ENCODE measurements at regions not wholly inside any gene's neighbourhood (a gene's known extent, or its start where the extent isn't known, plus 50 kb on each side); places are given as distances from the start of the nearest gene placed in this dataset.
"Not testable (repeated sequence)": the region's sequence is repeated elsewhere in the genome, so short reads cannot be mapped to it uniquely, and the experiment has no call there.

DNA sequence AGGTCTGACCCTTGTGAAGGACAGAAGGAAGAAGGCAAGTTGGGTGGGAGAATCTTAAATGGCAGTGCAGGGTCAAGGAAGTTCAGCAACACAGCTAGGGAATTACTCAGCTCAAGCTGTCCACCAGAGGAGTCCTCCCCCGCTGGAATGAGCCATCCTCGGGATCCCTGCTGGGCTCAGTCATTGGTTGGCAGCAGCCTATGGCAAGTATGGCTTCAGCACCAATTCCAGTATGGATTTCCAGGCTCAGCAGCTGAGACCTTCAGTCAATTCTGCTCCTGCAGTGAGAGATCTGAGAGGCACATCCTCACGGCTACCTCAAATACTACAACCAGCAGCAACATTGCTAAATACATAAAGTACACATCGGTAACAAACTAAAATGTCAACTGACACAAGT, 280.6 kb upstream of the PIK3R1 start:
- Histone ChIP-seq H3K36me3 (ENCODE audit: control insufficient read depth, insufficient read depth, low read length) (no peaks in the 10 kb centered on the region), H3K4me1 (ENCODE audit: control insufficient read depth, insufficient read depth, low read length) (no peaks in the 10 kb centered on the region), H3K27ac (ENCODE audit: low read depth, low read length) (no peak overlapping the region), H3K27me3 (ENCODE audit: control insufficient read depth, insufficient read depth, low read length) (no peaks in the 10 kb centered on the region), H3K4me3 (ENCODE audit: low read depth, low read length) (no peak overlapping the region), H3K9me3 (ENCODE audit: control insufficient read depth, insufficient read depth, low read length) (no peaks in the 10 kb centered on the region)
- no peak for DNase-seq (ENCODE audit: low read depth in 4 of 6, low spot score in 6 of 6)
- WGBS (ENCODE audit: insufficient coverage) = 98% methylated on average over 4 of the region's 4 CpGs

DNA sequence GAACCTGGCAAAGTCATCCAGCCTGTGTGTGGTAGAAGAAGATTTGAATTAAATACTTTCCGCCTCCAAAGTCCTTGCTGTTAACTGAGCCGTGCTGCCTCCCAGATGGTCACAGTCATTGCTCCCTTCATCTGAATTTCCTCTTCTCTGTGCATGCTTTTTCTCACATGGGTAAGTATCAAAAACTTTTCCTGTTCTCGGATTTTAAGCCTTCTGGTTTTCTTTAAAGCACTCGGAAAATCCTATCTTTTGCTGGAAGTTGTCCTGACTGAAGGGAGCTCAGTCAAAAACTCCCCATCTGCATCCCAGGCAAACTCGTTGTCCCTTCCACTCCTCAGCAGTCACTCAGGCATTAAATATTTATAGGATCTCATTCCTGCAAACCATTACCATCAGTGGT, 290.0 kb upstream of the PIK3R1 start:
- WGBS (ENCODE audit: insufficient coverage) = 73% methylated on average over 5 of the region's 5 CpGs
- no peak overlapping the region for H3K4me3 ChIP-seq (ENCODE audit: low read depth, low read length)
- no peaks in the 10 kb centered on the region for H3K4me1 ChIP-seq (ENCODE audit: control insufficient read depth, insufficient read depth, low read length)
- H3K27me3 ChIP-seq (ENCODE audit: control insufficient read depth, insufficient read depth, low read length) = no peaks in the 10 kb centered on the region
- H3K36me3 ChIP-seq (ENCODE audit: control insufficient read depth, insufficient read depth, low read length) = no peaks in the 10 kb centered on the region
- no peak overlapping the region for H3K27ac ChIP-seq (ENCODE audit: low read depth, low read length)
- peak in 1 of 6 donors; percentile 44 for DNase-seq (ENCODE audit: low read depth in 4 of 6, low spot score in 6 of 6)
- H3K9me3 ChIP-seq (ENCODE audit: control insufficient read depth, insufficient read depth, low read length) = no peaks in the 10 kb centered on the region

DNA sequence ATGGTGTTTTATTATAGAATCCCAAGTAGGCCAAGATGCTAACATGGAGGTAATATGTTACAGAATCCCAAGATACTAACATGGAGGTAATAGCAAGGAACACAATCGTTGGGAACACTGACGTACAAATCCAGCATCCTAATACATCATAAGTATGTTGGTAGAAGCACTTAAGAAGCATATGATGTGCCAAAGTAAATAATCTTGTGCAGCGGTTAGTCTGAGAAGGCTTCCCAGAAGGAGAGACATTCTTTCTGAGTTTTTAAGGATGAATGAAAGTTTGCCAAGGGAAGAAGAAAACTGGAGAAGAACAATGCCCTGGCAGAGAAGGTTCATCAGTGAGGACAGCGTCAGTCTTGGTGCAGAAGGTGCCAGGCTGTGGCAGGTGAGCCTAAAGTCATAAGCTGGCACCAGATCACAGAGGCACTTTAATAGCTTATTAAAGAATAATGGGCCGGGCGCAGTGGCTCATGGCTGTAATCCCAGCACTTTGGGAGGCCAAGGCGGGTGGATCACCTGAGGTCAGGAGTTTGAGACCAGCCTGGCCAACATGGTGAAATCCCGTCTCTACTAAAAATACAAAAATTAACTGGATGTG, 294.5 kb upstream of the PIK3R1 start:
- Histone ChIP-seq H3K27ac (ENCODE audit: low read depth, low read length) (no peak overlapping the region), H3K9me3 (ENCODE audit: control insufficient read depth, insufficient read depth, low read length) (no peaks in the 10 kb centered on the region), H3K27me3 (ENCODE audit: control insufficient read depth, insufficient read depth, low read length) (no peaks in the 10 kb centered on the region), H3K4me3 (ENCODE audit: low read depth, low read length) (no peak overlapping the region), H3K36me3 (ENCODE audit: control insufficient read depth, insufficient read depth, low read length) (no peaks in the 10 kb centered on the region), H3K4me1 (ENCODE audit: control insufficient read depth, insufficient read depth, low read length) (no peaks in the 10 kb centered on the region)
- DNase-seq (ENCODE audit: low read depth in 4 of 6, low spot score in 6 of 6) = no peak
- WGBS (ENCODE audit: insufficient coverage) = 92% methylated on average over 2 of the region's 8 CpGs

DNA sequence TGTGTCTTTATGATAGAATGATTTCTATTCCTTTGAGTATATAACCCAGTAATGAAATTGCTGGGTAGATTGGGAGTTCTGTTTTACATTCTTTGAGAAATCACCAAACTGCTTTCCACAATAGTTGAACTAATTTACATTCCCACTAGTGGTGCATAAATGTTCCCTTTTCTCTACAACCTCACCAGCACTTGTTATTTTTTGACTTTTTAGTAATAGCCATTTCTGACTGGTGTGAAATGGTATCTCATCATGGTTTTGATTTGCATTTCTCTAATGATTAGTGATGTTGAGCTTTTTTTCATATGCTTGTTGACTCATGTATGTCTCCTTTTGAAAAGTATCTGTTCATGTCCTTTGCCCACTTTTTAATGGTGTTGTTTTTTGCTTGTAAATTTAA, 296.0 kb upstream of the PIK3R1 start:
- H3K27me3 ChIP-seq (ENCODE audit: control insufficient read depth, insufficient read depth, low read length); H3K27ac ChIP-seq (ENCODE audit: low read depth, low read length); H3K36me3 ChIP-seq (ENCODE audit: control insufficient read depth, insufficient read depth, low read length); H3K4me1 ChIP-seq (ENCODE audit: control insufficient read depth, insufficient read depth, low read length); H3K9me3 ChIP-seq (ENCODE audit: control insufficient read depth, insufficient read depth, low read length); DNase-seq (ENCODE audit: low read depth in 4 of 6, low spot score in 6 of 6); H3K4me3 ChIP-seq (ENCODE audit: low read depth, low read length): not testable (repeated sequence)

DNA sequence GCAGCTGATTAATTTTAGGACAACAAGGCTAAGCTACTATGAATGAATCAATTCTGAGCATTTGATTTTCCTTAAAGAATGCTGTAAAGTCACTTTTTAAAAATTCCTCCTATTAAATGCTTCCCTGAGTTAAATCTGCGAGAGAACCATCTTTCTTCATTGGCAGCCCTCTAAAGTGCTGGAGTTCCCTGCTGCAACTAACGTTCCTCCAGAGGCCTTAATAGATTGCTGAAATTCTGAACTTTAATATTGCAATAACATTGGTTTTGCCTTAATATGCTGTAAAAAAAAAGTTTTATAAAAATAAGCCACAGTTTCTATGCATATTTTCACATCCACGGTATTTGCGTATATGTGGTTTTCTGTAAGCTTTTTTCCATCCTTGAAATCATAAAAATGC, 298.0 kb upstream of the PIK3R1 start:
- DNase-seq (ENCODE audit: low read depth in 4 of 6, low spot score in 6 of 6) = peak in 1 of 6 donors; percentile 64
- Histone ChIP-seq H3K27me3 (ENCODE audit: control insufficient read depth, insufficient read depth, low read length) (no peaks in the 10 kb centered on the region), H3K9me3 (ENCODE audit: control insufficient read depth, insufficient read depth, low read length) (no peaks in the 10 kb centered on the region), H3K4me3 (ENCODE audit: low read depth, low read length) (no peak overlapping the region), H3K36me3 (ENCODE audit: control insufficient read depth, insufficient read depth, low read length) (no peaks in the 10 kb centered on the region), H3K4me1 (ENCODE audit: control insufficient read depth, insufficient read depth, low read length) (no peaks in the 10 kb centered on the region), H3K27ac (ENCODE audit: low read depth, low read length) (no peak overlapping the region)
- 67% methylated on average over 1 of the region's 4 CpGs for WGBS (ENCODE audit: insufficient coverage)

DNA sequence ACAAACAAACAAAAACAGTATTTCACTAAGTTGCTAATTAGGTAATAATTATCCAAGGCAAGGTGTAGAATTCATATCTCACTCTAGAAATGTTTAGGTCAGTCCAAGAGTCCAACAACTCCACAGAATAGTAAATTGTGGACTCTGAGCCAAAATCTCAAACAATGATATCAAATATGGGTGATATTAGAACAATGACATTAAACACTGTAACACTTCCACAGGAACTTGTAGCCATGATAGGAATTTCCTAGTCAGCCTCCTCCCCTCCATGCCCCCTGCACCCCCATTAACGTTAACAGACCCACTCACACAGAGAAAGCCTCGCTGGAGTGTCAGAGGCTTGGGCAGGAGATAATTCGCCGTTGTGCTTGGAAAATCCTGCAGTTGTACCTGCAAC, 305.0 kb upstream of the PIK3R1 start:
- no peak overlapping the region for H3K27ac ChIP-seq (ENCODE audit: low read depth, low read length)
- H3K36me3 ChIP-seq (ENCODE audit: control insufficient read depth, insufficient read depth, low read length) = no peaks in the 10 kb centered on the region
- no peaks in the 10 kb centered on the region for H3K9me3 ChIP-seq (ENCODE audit: control insufficient read depth, insufficient read depth, low read length)
- no peak overlapping the region for H3K4me3 ChIP-seq (ENCODE audit: low read depth, low read length)
- no peak for DNase-seq (ENCODE audit: low read depth in 4 of 6, low spot score in 6 of 6)
- no peaks in the 10 kb centered on the region for H3K27me3 ChIP-seq (ENCODE audit: control insufficient read depth, insufficient read depth, low read length)
- whole genome bisulfite sequencing (ENCODE audit: insufficient coverage) = no CpG with 5 or more reads among the region's 4 CpGs
- no peaks in the 10 kb centered on the region for H3K4me1 ChIP-seq (ENCODE audit: control insufficient read depth, insufficient read depth, low read length)

DNA sequence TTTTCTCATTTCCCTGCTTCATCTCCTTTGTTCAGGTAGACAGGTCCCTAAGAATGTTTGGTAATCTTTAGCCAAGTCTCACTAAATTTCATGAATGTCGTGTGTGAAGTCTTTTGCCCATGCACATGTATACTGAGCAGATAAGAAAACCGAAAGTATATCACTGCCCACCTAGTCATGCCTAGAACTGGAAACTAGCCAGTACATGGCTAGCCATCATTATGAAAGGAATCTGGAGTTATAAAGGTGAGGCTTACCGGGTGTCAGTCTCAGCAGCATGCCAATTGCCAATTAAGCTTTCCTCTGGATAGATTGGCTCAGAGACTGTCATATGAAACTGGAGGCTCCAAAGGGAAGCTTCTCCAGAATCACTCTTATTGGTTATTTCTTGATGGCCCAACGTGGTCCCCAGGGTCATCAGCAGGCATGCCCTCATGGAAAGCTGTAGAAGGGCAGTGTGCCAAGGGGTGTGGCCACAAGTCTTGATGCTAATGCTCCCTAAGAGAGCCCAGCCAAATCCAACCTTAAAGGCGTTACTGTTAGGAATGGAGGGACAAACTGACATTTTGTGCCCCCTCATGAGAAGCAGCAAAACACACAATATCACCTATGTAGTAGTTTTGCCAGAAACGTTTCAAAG, 307.3 kb upstream of the PIK3R1 start:
- H3K27me3 ChIP-seq (ENCODE audit: control insufficient read depth, insufficient read depth, low read length) = no peaks in the 10 kb centered on the region
- H3K4me1 ChIP-seq (ENCODE audit: control insufficient read depth, insufficient read depth, low read length) = no peaks in the 10 kb centered on the region
- 100% methylated on average over 3 of the region's 6 CpGs for WGBS (ENCODE audit: insufficient coverage)
- DNase-seq (ENCODE audit: low read depth in 4 of 6, low spot score in 6 of 6) = no peak
- no peak overlapping the region for H3K4me3 ChIP-seq (ENCODE audit: low read depth, low read length)
- H3K27ac ChIP-seq (ENCODE audit: low read depth, low read length) = no peak overlapping the region
- H3K9me3 ChIP-seq (ENCODE audit: control insufficient read depth, insufficient read depth, low read length) = no peaks in the 10 kb centered on the region
- no peaks in the 10 kb centered on the region for H3K36me3 ChIP-seq (ENCODE audit: control insufficient read depth, insufficient read depth, low read length)

DNA sequence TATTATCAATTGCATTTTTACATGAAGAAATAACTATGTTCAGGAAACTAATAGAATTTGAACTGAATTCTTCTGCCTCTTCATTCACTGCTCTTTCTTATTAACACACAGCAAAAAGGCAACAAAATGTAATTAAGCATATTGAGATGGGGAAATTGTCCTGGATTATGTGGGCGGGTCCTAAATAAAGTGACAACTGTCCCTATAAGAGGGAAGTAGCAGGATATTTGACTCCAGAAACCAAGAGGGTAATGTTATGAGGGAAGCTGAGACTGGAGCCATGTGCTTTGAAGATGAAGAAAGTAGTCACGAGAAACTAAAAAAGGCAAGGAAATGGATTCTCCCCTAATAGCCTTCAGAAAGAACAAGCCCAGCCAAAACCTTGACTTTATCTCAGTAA, 311.2 kb upstream of the PIK3R1 start:
- Histone ChIP-seq H3K36me3 (ENCODE audit: control insufficient read depth, insufficient read depth, low read length) (no peaks in the 10 kb centered on the region), H3K9me3 (ENCODE audit: control insufficient read depth, insufficient read depth, low read length) (no peaks in the 10 kb centered on the region), H3K4me1 (ENCODE audit: control insufficient read depth, insufficient read depth, low read length) (no peaks in the 10 kb centered on the region), H3K4me3 (ENCODE audit: low read depth, low read length) (no peak overlapping the region), H3K27ac (ENCODE audit: low read depth, low read length) (no peak overlapping the region), H3K27me3 (ENCODE audit: control insufficient read depth, insufficient read depth, low read length) (no peaks in the 10 kb centered on the region)
- WGBS (ENCODE audit: insufficient coverage) = 100% methylated on average over 1 of the region's 2 CpGs
- DNase-seq (ENCODE audit: low read depth in 4 of 6, low spot score in 6 of 6) = no peak

DNA sequence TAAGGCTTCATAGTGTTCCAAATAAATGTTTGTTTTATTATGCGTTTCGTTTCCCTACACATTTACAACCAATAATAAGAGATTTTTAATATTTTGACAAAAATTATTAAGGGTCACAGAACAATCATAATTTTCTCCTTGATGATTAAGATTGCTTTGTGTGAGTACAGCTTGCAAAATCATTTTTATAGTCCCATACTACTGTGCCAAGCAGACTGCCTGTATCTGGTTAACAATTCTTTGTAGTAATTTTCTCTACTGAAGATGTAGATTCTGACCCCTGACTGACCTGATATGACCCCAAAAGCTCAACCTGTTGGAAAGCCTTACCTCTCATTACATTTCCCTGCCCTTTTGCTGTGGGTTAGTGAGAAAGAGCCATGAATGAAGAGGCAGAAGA, 311.9 kb upstream of the PIK3R1 start:
- no CpG with 5 or more reads among the region's 2 CpGs for WGBS (ENCODE audit: insufficient coverage)
- Histone ChIP-seq H3K4me3 (ENCODE audit: low read depth, low read length) (no peak overlapping the region), H3K4me1 (ENCODE audit: control insufficient read depth, insufficient read depth, low read length) (no peaks in the 10 kb centered on the region), H3K27me3 (ENCODE audit: control insufficient read depth, insufficient read depth, low read length) (no peaks in the 10 kb centered on the region), H3K9me3 (ENCODE audit: control insufficient read depth, insufficient read depth, low read length) (no peaks in the 10 kb centered on the region), H3K36me3 (ENCODE audit: control insufficient read depth, insufficient read depth, low read length) (no peaks in the 10 kb centered on the region), H3K27ac (ENCODE audit: low read depth, low read length) (no peak overlapping the region)
- DNase-seq (ENCODE audit: low read depth in 4 of 6, low spot score in 6 of 6) = no peak

DNA sequence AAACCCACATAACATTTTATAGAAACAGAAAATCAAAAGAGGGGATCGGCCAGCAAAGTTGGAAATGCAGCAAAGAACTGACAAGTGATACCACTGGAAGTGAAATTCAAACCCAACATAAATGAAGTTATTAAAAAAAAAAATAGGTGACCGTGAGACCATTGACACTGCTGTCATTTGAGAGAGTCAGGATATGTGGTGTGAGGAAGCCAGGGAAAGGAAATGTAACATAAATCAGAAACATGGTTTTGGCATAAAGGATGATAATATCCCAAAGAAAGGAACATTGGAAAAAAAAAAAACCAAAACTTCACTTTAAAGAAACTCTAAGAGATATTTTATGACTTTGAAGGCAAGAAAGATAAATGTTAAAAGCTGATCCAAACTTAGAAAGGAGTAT, 312.4 kb upstream of the PIK3R1 start:
- no CpG with 5 or more reads among the region's 2 CpGs for WGBS (ENCODE audit: insufficient coverage)
- Histone ChIP-seq H3K27ac (ENCODE audit: low read depth, low read length) (no peak overlapping the region), H3K4me1 (ENCODE audit: control insufficient read depth, insufficient read depth, low read length) (no peaks in the 10 kb centered on the region), H3K36me3 (ENCODE audit: control insufficient read depth, insufficient read depth, low read length) (no peaks in the 10 kb centered on the region), H3K9me3 (ENCODE audit: control insufficient read depth, insufficient read depth, low read length) (no peaks in the 10 kb centered on the region), H3K27me3 (ENCODE audit: control insufficient read depth, insufficient read depth, low read length) (no peaks in the 10 kb centered on the region), H3K4me3 (ENCODE audit: low read depth, low read length) (no peak overlapping the region)
- no peak for DNase-seq (ENCODE audit: low read depth in 4 of 6, low spot score in 6 of 6)

All from spinal cord (tissue), 9 donors.